ENCODE measurements at regions not wholly inside any gene's neighbourhood (a gene's known extent, or its start where the extent isn't known, plus 50 kb on each side); places are given as distances from the start of the nearest gene placed in this dataset.
"Not testable (repeated sequence)": the region's sequence is repeated elsewhere in the genome, so short reads cannot be mapped to it uniquely, and the experiment has no call there.

DNA sequence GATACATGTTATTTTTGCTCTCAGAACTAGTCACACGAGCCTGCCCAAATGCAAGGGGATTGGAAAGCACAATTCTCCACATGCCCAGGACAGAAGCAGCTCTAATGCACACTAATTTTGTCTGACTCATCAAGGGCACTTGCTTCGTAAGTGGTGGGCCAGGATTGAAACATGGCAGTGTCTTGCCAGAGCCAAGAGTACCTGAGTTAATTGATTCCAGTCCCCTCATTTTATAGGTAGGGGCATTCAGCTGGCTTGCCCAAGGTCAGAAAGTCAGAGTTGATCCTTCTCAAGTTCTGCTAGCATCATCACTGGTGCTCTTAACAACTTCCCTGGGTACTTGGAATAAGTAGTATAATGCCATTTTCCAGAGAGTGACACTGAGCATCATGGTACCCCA, 356.1 kb downstream of the ZNF326 start:
- Histone ChIP-seq H3K9ac (ENCODE audit: low read length) (no peak overlapping the region), H2AFZ (ENCODE audit: low read length) (no peak overlapping the region), H3F3A (ENCODE audit: insufficient read depth, low read length) (no peaks in the 10 kb centered on the region), H4K20me1 (ENCODE audit: insufficient read depth, low read length) (no peaks in the 10 kb centered on the region), H3K9me2 (ENCODE audit: low read depth, low read length) (no peaks in the 10 kb centered on the region), H3K9me3 (ENCODE audit: low read length) (no peaks in the 10 kb centered on the region), H3K4me2 (ENCODE audit: low read length) (no peak overlapping the region), H3K4me3 (ENCODE audit: low read depth, low read length, poor library complexity, severe bottlenecking) (no peak overlapping the region), H3K4me1 (ENCODE audit: insufficient read depth, low read length, severe bottlenecking) (no peaks in the 10 kb centered on the region), H3K27ac (ENCODE audit: low read depth, low read length, poor library complexity, severe bottlenecking) (no peak overlapping the region), H3K27me3 (ENCODE audit: insufficient read depth, low read length) (no peaks in the 10 kb centered on the region), H3K36me3 (ENCODE audit: insufficient read depth, low read length) (no peaks in the 10 kb centered on the region), H3K79me2 (ENCODE audit: insufficient read depth, low read length) (no peaks in the 10 kb centered on the region)
- TF ChIP-seq EZH2 (IDR thresholded peaks at IDR 0.05; ENCODE audit: borderline replicate concordance, low read length), result no peak
- TF ChIP-seq, protein P1, sequence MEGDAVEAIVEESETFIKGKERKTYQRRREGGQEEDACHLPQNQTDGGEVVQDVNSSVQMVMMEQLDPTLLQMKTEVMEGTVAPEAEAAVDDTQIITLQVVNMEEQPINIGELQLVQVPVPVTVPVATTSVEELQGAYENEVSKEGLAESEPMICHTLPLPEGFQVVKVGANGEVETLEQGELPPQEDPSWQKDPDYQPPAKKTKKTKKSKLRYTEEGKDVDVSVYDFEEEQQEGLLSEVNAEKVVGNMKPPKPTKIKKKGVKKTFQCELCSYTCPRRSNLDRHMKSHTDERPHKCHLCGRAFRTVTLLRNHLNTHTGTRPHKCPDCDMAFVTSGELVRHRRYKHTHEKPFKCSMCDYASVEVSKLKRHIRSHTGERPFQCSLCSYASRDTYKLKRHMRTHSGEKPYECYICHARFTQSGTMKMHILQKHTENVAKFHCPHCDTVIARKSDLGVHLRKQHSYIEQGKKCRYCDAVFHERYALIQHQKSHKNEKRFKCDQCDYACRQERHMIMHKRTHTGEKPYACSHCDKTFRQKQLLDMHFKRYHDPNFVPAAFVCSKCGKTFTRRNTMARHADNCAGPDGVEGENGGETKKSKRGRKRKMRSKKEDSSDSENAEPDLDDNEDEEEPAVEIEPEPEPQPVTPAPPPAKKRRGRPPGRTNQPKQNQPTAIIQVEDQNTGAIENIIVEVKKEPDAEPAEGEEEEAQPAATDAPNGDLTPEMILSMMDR (IDR thresholded peaks at IDR 0.05; ENCODE audit: low read length), result no peak

DNA sequence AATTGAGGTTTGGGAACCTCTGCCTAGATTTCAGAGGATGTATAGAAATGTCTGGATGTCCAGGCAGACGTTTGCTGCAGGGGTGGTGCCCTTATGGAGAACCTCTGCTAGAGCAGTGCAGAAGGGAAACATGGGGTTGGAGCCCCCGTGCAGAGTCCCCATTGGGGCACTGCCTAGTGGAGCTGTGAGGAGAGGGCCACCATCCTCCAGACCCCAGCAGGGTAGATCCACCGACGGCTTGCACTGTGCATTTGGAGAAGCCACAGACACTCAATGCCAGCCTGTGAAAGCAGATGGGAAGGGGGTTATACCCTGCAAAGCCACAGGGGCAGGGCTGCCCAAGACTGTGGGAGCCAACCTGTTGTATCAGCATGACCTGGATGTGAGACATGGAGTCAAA, 354.6 kb downstream of the ZNF326 start:
- no peak overlapping the region for H3K4me2 ChIP-seq (ENCODE audit: low read length)
- H3K9me3 ChIP-seq (ENCODE audit: low read length), result no peaks in the 10 kb centered on the region
- H3K4me3 ChIP-seq (ENCODE audit: low read depth, low read length, poor library complexity, severe bottlenecking), result no peak overlapping the region
- no peaks in the 10 kb centered on the region for H3K4me1 ChIP-seq (ENCODE audit: insufficient read depth, low read length, severe bottlenecking)
- no peaks in the 10 kb centered on the region for H3K79me2 ChIP-seq (ENCODE audit: insufficient read depth, low read length)
- H2AFZ ChIP-seq (ENCODE audit: low read length), result no peak overlapping the region
- no peak overlapping the region for H3K27ac ChIP-seq (ENCODE audit: low read depth, low read length, poor library complexity, severe bottlenecking)
- H3K27me3 ChIP-seq (ENCODE audit: insufficient read depth, low read length), result no peaks in the 10 kb centered on the region
- H3K9me2 ChIP-seq (ENCODE audit: low read depth, low read length), result no peaks in the 10 kb centered on the region
- no peaks in the 10 kb centered on the region for H4K20me1 ChIP-seq (ENCODE audit: insufficient read depth, low read length)
- TF ChIP-seq EZH2 (IDR thresholded peaks at IDR 0.05; ENCODE audit: borderline replicate concordance, low read length), result no peak
- TF ChIP-seq, protein P1 (IDR thresholded peaks at IDR 0.05; ENCODE audit: low read length), result no peak
- H3K36me3 ChIP-seq (ENCODE audit: insufficient read depth, low read length), result no peaks in the 10 kb centered on the region
- no peak overlapping the region for H3K9ac ChIP-seq (ENCODE audit: low read length)
- no peaks in the 10 kb centered on the region for H3F3A ChIP-seq (ENCODE audit: insufficient read depth, low read length)

DNA sequence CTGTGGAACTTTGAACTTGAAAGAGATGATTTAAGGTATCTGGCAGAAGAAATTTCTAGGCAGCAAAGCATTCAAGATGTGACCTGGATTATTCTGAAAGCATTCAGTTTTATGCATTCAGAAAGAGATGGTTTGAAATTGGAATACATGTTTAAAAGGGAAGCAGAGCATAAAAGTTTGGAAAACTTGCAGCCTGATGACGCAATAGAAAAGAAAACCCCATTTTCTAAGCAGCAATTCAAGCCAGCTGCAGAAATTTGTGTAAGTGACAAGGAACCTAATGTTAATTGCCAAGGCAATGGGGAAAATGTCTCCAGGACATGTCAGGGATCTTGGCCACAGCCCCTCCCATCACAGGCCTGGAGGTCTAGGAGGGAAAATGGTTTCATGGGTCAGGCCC, 354.0 kb downstream of the ZNF326 start:
- Histone ChIP-seq H3K9ac (ENCODE audit: low read length) (no peak overlapping the region), H3K4me2 (ENCODE audit: low read length) (no peak overlapping the region), H3K9me2 (ENCODE audit: low read depth, low read length) (no peaks in the 10 kb centered on the region), H3K36me3 (ENCODE audit: insufficient read depth, low read length) (no peaks in the 10 kb centered on the region), H3K79me2 (ENCODE audit: insufficient read depth, low read length) (no peaks in the 10 kb centered on the region), H2AFZ (ENCODE audit: low read length) (no peak overlapping the region), H3K27me3 (ENCODE audit: insufficient read depth, low read length) (no peaks in the 10 kb centered on the region), H3K4me3 (ENCODE audit: low read depth, low read length, poor library complexity, severe bottlenecking) (no peak overlapping the region), H4K20me1 (ENCODE audit: insufficient read depth, low read length) (no peaks in the 10 kb centered on the region), H3K27ac (ENCODE audit: low read depth, low read length, poor library complexity, severe bottlenecking) (no peak overlapping the region), H3F3A (ENCODE audit: insufficient read depth, low read length) (no peaks in the 10 kb centered on the region), H3K4me1 (ENCODE audit: insufficient read depth, low read length, severe bottlenecking) (no peaks in the 10 kb centered on the region), H3K9me3 (ENCODE audit: low read length) (no peaks in the 10 kb centered on the region)
- TF ChIP-seq, protein P1 (IDR thresholded peaks at IDR 0.05; ENCODE audit: low read length), result no peak
- no peak for TF ChIP-seq EZH2 (IDR thresholded peaks at IDR 0.05; ENCODE audit: borderline replicate concordance, low read length)

DNA sequence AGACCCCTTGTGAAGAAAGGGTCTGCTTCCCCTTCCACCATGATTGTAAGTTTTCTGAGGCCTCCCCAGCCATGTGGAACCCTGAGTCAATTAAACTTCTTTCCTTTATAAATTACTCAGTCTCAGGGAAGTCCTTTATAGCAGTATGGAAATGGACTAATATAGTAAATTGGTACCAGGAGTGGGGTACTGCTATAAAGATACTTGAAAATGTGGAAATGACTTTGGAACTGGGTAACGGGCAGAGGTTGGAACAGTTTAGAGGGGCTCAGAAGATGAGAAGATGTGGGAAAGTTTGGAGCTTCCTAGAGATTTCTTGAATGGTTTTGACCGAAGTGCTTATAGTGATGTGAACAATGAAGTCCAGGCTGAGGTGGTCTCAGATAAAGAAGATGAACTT, 353.5 kb downstream of the ZNF326 start:
- H3K4me1 ChIP-seq (ENCODE audit: insufficient read depth, low read length, severe bottlenecking); H2AFZ ChIP-seq (ENCODE audit: low read length): not testable (repeated sequence)

More for the DNA sequence above, 353.5 kb downstream of the ZNF326 start:
- H3K27ac ChIP-seq (ENCODE audit: low read depth, low read length, poor library complexity, severe bottlenecking); H3K9ac ChIP-seq (ENCODE audit: low read length); H3F3A ChIP-seq (ENCODE audit: insufficient read depth, low read length); H3K4me2 ChIP-seq (ENCODE audit: low read length); H3K36me3 ChIP-seq (ENCODE audit: insufficient read depth, low read length); H3K79me2 ChIP-seq (ENCODE audit: insufficient read depth, low read length); H3K4me3 ChIP-seq (ENCODE audit: low read depth, low read length, poor library complexity, severe bottlenecking); H3K27me3 ChIP-seq (ENCODE audit: insufficient read depth, low read length); H3K9me2 ChIP-seq (ENCODE audit: low read depth, low read length); H4K20me1 ChIP-seq (ENCODE audit: insufficient read depth, low read length); H3K9me3 ChIP-seq (ENCODE audit: low read length): not testable (repeated sequence)
